ENCODE measurements at regions not wholly inside any gene's neighbourhood (a gene's known extent, or its start where the extent isn't known, plus 50 kb on each side); places are given as distances from the start of the nearest gene placed in this dataset.

GRCh38 chr6:163951326-163951725, 536.8 kb downstream of the QKI start:
- no peak for DNase-seq
- no peak for TF ChIP-seq CTCF (IDR thresholded peaks at IDR 0.05; ENCODE audit: partially characterized antibody, unreplicated experiment)
- H3K9me3 Mint-ChIP-seq (ENCODE audit: unreplicated experiment) = peaks cover 5% of the 10 kb centered on the region
- no peak overlapping the region for H3K27ac Mint-ChIP-seq (ENCODE audit: unreplicated experiment)
- peaks cover 48% of the 10 kb centered on the region for H3K4me1 Mint-ChIP-seq (ENCODE audit: low read depth, unreplicated experiment)
- no peaks in the 10 kb centered on the region for H3K27me3 Mint-ChIP-seq (ENCODE audit: unreplicated experiment)
- peaks cover 3% of the 10 kb centered on the region for H3K36me3 Mint-ChIP-seq (ENCODE audit: unreplicated experiment)
- H3K4me3 Mint-ChIP-seq (ENCODE audit: unreplicated experiment) = no peak overlapping the region

GRCh38 chr6:163950159-163950558, 535.6 kb downstream of the QKI start:
- TF ChIP-seq CTCF (IDR thresholded peaks at IDR 0.05; ENCODE audit: partially characterized antibody, unreplicated experiment) = no peak
- Mint-ChIP-seq H3K4me1 (ENCODE audit: low read depth, unreplicated experiment) (peaks cover 45% of the 10 kb centered on the region), H3K36me3 (ENCODE audit: unreplicated experiment) (peaks cover 3% of the 10 kb centered on the region), H3K4me3 (ENCODE audit: unreplicated experiment) (no peak overlapping the region), H3K27ac (ENCODE audit: unreplicated experiment) (no peak overlapping the region), H3K27me3 (ENCODE audit: unreplicated experiment) (no peaks in the 10 kb centered on the region), H3K9me3 (ENCODE audit: unreplicated experiment) (peaks cover 8% of the 10 kb centered on the region)
- no peak for DNase-seq

- H3K9me3 Mint-ChIP-seq (ENCODE audit: unreplicated experiment) = peaks cover 8% of the 10 kb centered on the region
- H3K27me3 Mint-ChIP-seq (ENCODE audit: unreplicated experiment) = no peaks in the 10 kb centered on the region
- peaks cover 47% of the 10 kb centered on the region for H3K4me1 Mint-ChIP-seq (ENCODE audit: low read depth, unreplicated experiment)
- DNase-seq = no peak
- H3K27ac Mint-ChIP-seq (ENCODE audit: unreplicated experiment) = no peak overlapping the region
- no peak overlapping the region for H3K4me3 Mint-ChIP-seq (ENCODE audit: unreplicated experiment)
- no peak for TF ChIP-seq CTCF (IDR thresholded peaks at IDR 0.05; ENCODE audit: partially characterized antibody, unreplicated experiment)
- peaks cover 3% of the 10 kb centered on the region for H3K36me3 Mint-ChIP-seq (ENCODE audit: unreplicated experiment)
Measured at GRCh38 chr6:163949431-163949830, 534.9 kb downstream of the QKI start.

- Mint-ChIP-seq H3K9me3 (ENCODE audit: unreplicated experiment) (peaks cover 8% of the 10 kb centered on the region), H3K36me3 (ENCODE audit: unreplicated experiment) (peaks cover 3% of the 10 kb centered on the region), H3K4me3 (ENCODE audit: unreplicated experiment) (no peak overlapping the region), H3K27me3 (ENCODE audit: unreplicated experiment) (no peaks in the 10 kb centered on the region), H3K27ac (ENCODE audit: unreplicated experiment) (no peak overlapping the region), H3K4me1 (ENCODE audit: low read depth, unreplicated experiment) (peaks cover 48% of the 10 kb centered on the region)
- TF ChIP-seq CTCF (IDR thresholded peaks at IDR 0.05; ENCODE audit: partially characterized antibody, unreplicated experiment) = no peak
- DNase-seq = no peak
Measured at GRCh38 chr6:163948250-163948649, 533.7 kb downstream of the QKI start.

- peak overlapping the region; percentile 75 for H3K27ac Mint-ChIP-seq (ENCODE audit: unreplicated experiment)
- no peak for TF ChIP-seq CTCF (IDR thresholded peaks at IDR 0.05; ENCODE audit: partially characterized antibody, unreplicated experiment)
- peak overlapping the region; percentile 62 for H3K4me3 Mint-ChIP-seq (ENCODE audit: unreplicated experiment)
- no peaks in the 10 kb centered on the region for H3K27me3 Mint-ChIP-seq (ENCODE audit: unreplicated experiment)
- H3K36me3 Mint-ChIP-seq (ENCODE audit: unreplicated experiment) = peaks cover 3% of the 10 kb centered on the region
- peaks cover 5% of the 10 kb centered on the region for H3K9me3 Mint-ChIP-seq (ENCODE audit: unreplicated experiment)
- DNase-seq = no peak
- peaks cover 45% of the 10 kb centered on the region for H3K4me1 Mint-ChIP-seq (ENCODE audit: low read depth, unreplicated experiment)
Measured at GRCh38 chr6:163947276-163947675, 532.8 kb downstream of the QKI start.
